Parathyroid adenoma (tissue), 2 donors: ENCODE measurements at regions not wholly inside any gene's neighbourhood (a gene's known extent, or its start where the extent isn't known, plus 50 kb on each side); places are given as distances from the start of the nearest gene placed in this dataset.

Source experiments
- H2AFZ ChIP-seq: fragments of 300-600 bp; sonication (generic); one replicate; pipeline ENCODE4 v1.7.0; 2017; ENCODE audit warnings: antibody characterized with exemption, mild to moderate bottlenecking
- H3K27ac ChIP-seq: fragments of 300-600 bp; sonication (generic); one replicate; pipeline ENCODE4 v1.7.0; 2017
- H3K27me3 ChIP-seq: fragments of 300-600 bp; sonication (generic); one replicate; pipeline ENCODE4 v1.7.0; 2017; ENCODE audit warnings: low read length; ENCODE audit not compliant: control insufficient read depth, insufficient read depth
- H3K36me3 ChIP-seq: fragments of 300-600 bp; sonication (generic); one replicate; pipeline ENCODE4 v1.7.0; 2017; ENCODE audit warnings: low read length; ENCODE audit not compliant: control insufficient read depth, insufficient read depth
- H3K4me1 ChIP-seq: fragments of 300-600 bp; sonication (generic); one replicate; pipeline ENCODE4 v1.7.0; 2017; ENCODE audit warnings: control low read depth
- H3K4me2 ChIP-seq: fragments of 300-600 bp; sonication (generic); one replicate; pipeline ENCODE4 v1.7.0; 2017; ENCODE audit warnings: low read length
- H3K4me3 ChIP-seq: fragments of 300-600 bp; sonication (generic); one replicate; pipeline ENCODE4 v1.7.0; 2017; ENCODE audit warnings: low read depth, low read length
- H3K79me2 ChIP-seq: fragments of 300-600 bp; sonication (generic); one replicate; pipeline ENCODE4 v1.7.0; 2017; ENCODE audit warnings: control low read depth
- H3K9ac ChIP-seq: fragments of 300-600 bp; sonication (generic); one replicate; pipeline ENCODE4 v1.7.0; 2017; ENCODE audit warnings: mild to moderate bottlenecking
- H3K9me3 ChIP-seq: fragments of 300-600 bp; sonication (generic); one replicate; pipeline ENCODE4 v1.7.0; 2017; ENCODE audit warnings: low read length; ENCODE audit not compliant: control insufficient read depth
- CTCF ChIP-seq: fragments of 300-600 bp; sonication (generic); IDR thresholded peaks from one replicate; pipeline ENCODE4 v1.7.0; 2017; ENCODE audit warnings: antibody characterized with exemption, mild to moderate bottlenecking
- donor health status: primary hyperparathyroidism.

DNA sequence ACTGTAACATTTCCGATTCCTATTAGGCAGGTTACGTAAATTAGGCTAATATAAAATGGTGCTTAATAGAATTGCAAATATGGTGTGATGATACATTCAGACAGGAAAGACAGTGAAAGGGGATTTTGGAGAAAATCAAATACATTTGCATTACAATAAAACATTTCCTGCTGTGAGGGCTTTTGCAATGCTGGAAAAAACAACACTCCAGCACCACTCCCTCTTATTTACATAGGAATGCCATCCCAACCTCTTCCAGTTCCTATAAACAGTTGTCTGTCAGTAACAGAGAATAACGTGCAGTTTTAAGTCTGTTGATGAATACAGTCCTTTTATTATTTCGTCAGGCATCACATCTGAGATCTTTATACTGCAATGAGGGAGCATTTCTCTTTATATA lies 298.8 kb upstream of the FANCL start:
- Histone ChIP-seq H3K27ac (no peak overlapping the region), H3K79me2 (no peaks in the 10 kb centered on the region), H2AFZ (no peak overlapping the region), H3K27me3 (no peaks in the 10 kb centered on the region), H3K4me3 (no peak overlapping the region), H3K36me3 (no peaks in the 10 kb centered on the region), H3K4me2 (no peak overlapping the region), H3K9me3 (no peaks in the 10 kb centered on the region), H3K9ac (no peak overlapping the region), H3K4me1 (no peaks in the 10 kb centered on the region)
- no peak for TF ChIP-seq CTCF

- Histone ChIP-seq H3K79me2 (no peaks in the 10 kb centered on the region), H3K4me1 (no peaks in the 10 kb centered on the region), H3K9me3 (no peaks in the 10 kb centered on the region), H2AFZ (no peak overlapping the region), H3K27me3 (no peaks in the 10 kb centered on the region), H3K27ac (no peak overlapping the region), H3K36me3 (no peaks in the 10 kb centered on the region), H3K4me3 (no peak overlapping the region), H3K9ac (no peak overlapping the region), H3K4me2 (no peak overlapping the region)
- TF ChIP-seq CTCF, result no peak
These were observed 294.9 kb upstream of the FANCL start for GRCh38 chr2:58535990-58536389.

- H3K27ac ChIP-seq, result no peak overlapping the region
- no peak for TF ChIP-seq CTCF
- H3K9me3 ChIP-seq, result no peaks in the 10 kb centered on the region
- no peaks in the 10 kb centered on the region for H3K36me3 ChIP-seq
- H3K27me3 ChIP-seq, result no peaks in the 10 kb centered on the region
- H3K4me2 ChIP-seq, result no peak overlapping the region
- H3K4me3 ChIP-seq, result no peak overlapping the region
- no peaks in the 10 kb centered on the region for H3K79me2 ChIP-seq
- H2AFZ ChIP-seq, result no peak overlapping the region
- H3K4me1 ChIP-seq, result no peaks in the 10 kb centered on the region
- H3K9ac ChIP-seq, result no peak overlapping the region
These were observed 294.1 kb upstream of the FANCL start for GRCh38 chr2:58535182-58535581.

GRCh38 chr2:58533376-58533775 lies 292.3 kb upstream of the FANCL start:
- no peak for TF ChIP-seq CTCF
- no peaks in the 10 kb centered on the region for H3K36me3 ChIP-seq
- H2AFZ ChIP-seq, result no peak overlapping the region
- H3K9ac ChIP-seq, result no peak overlapping the region
- no peaks in the 10 kb centered on the region for H3K4me1 ChIP-seq
- H3K4me2 ChIP-seq, result no peak overlapping the region
- H3K9me3 ChIP-seq, result no peaks in the 10 kb centered on the region
- H3K27ac ChIP-seq, result no peak overlapping the region
- H3K4me3 ChIP-seq, result no peak overlapping the region
- no peaks in the 10 kb centered on the region for H3K27me3 ChIP-seq
- H3K79me2 ChIP-seq, result no peaks in the 10 kb centered on the region

GRCh38 chr2:58532641-58533040 lies 291.5 kb upstream of the FANCL start:
- H2AFZ ChIP-seq, result no peak overlapping the region
- H3K4me3 ChIP-seq, result no peak overlapping the region
- TF ChIP-seq CTCF, result no peak
- H3K27ac ChIP-seq, result no peak overlapping the region
- no peaks in the 10 kb centered on the region for H3K36me3 ChIP-seq
- H3K9ac ChIP-seq, result no peak overlapping the region
- H3K4me2 ChIP-seq, result no peak overlapping the region
- H3K4me1 ChIP-seq, result no peaks in the 10 kb centered on the region
- no peaks in the 10 kb centered on the region for H3K79me2 ChIP-seq
- no peaks in the 10 kb centered on the region for H3K27me3 ChIP-seq
- H3K9me3 ChIP-seq, result no peaks in the 10 kb centered on the region
